GM19240 (cell line): ENCODE measurements at regions not wholly inside any gene's neighbourhood (a gene's known extent, or its start where the extent isn't known, plus 50 kb on each side); places are given as distances from the start of the nearest gene placed in this dataset.
"Not testable (repeated sequence)": the region's sequence is repeated elsewhere in the genome, so short reads cannot be mapped to it uniquely, and the experiment has no call there.

Experiments
- DNase-seq: peaks from one replicate; pipeline ENCODE4 v3.0.0; 2011; ENCODE audit warnings: low spot score; ENCODE audit not compliant: insufficient read length

DNA sequence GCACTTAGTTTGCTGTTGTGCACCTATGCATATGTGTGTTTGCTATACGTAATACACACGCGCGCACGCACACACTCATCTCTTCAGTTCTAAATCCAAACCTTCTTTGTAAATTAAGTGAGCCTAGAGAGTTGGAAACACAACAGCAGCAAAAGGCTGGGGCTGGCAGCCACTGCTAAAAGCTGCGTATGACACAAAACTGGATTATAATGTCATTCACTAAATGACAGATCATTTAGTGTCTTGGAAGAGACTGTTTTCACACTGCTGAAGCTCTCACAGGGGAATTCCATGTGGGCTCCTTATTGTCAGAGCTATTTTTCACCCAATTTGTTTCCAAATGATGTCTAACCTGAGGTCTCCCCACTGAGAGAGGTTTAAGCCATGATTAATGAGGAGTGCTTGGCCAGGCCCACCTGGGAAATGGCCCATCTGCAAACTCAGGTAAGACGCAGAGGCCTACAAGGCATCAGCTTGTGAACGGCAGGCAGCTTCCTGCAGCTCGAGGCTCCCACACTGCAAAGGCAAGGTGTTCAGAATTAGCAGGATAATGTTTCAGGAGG is 94.2 kb downstream of the OLIG3 start:
- no peak for DNase-seq

GRCh38 chr6:137395316-137395715 is 98.9 kb downstream of the OLIG3 start:
- no peak for DNase-seq

- no peak for DNase-seq
Measured at GRCh38 chr6:137391061-137391814, 103.0 kb downstream of the OLIG3 start.

GRCh38 chr6:137390334-137390733 is 103.9 kb downstream of the OLIG3 start:
- DNase-seq: no peak

GRCh38 chr6:137389150-137389704 is 105.0 kb downstream of the OLIG3 start:
- DNase-seq: no peak

DNA sequence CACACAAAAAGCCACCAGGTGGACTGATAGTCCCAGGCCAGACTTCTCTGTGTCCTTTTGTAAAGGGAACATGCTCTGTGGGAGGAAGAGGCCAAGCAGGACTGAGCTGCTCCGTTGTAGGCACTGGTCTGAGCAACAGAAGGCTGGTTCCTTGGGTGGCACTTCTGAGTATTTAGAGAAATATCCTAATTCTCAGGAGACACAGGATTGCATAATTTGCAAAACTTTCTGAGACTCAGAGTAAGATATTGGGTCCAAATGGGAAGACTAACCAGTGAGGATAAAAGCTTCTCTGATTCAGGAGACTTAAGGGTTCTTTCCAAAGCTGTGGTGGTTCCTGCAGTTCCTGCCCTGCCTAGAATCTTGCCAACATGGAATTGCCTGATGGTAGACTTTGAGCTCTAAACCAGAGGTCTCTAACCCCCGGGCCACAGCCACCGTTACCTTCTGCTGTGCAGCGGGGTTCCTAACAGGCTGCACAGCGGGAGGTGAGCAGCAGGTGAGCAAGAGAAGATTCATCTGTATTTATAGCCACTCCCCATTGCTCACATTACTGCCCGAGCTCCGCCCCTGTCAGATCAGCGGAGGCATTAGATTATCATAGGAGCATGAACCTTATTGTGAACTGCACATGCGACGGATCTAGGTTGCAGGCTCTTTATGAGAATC is 107.0 kb downstream of the OLIG3 start:
- no peak for DNase-seq

DNA sequence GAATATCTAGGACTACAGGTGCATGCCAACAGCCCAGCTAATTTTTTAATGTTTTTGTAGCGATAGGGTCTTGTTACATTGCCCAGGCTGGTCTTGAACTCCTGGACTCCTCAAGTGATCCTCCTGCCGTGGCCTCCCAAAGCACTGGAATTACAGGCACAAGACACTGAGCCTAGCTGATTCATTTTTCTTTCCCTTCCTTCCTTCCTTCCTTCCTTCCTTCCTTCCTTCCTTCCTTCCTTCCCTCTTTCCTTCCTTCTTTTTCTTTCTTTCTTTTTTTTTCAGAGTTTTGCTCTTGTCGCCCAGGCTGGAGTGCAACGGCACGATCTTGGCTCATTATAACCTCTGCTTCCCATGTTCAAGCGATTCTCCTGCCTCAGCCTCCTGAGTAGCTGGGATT is 110.9 kb downstream of the OLIG3 start:
- not testable (repeated sequence) for DNase-seq

DNA sequence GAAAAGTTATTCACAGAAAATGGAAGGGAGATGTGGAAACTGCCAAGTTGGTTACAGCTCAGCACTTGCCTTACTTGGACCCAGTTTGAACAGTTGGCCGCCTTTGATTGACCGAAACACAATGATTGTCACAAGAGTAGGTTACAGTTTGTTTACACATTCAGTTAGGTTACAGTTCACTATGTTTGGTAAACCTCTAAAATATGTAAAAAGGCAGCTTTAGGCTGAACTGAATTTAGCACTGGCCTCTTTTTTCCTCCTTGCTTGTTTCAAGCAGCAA is 116.2 kb downstream of the OLIG3 start:
- DNase-seq: no peak

GRCh38 chr6:137373296-137373695 is 120.9 kb downstream of the OLIG3 start:
- DNase-seq: no peak

DNA sequence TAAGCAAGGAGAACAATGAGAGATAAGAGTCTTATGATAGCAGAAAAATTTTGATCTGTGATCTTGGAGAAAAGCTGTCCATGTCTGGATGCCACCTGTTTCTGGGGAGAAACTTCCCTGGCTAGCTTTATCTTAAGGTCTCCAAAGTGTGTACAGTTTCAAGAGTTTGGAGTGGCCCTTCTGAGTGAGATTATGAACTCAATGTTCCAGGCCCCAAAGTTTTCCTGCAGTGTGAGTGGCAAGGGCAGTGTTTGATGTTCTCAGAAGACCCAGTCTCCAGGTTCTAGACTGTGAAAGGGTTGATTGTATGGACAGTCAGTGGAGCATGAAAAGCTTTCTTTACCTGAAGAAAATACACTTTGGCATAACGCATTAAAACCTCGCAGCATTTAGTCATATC is 121.7 kb downstream of the OLIG3 start:
- DNase-seq: no peak

DNA sequence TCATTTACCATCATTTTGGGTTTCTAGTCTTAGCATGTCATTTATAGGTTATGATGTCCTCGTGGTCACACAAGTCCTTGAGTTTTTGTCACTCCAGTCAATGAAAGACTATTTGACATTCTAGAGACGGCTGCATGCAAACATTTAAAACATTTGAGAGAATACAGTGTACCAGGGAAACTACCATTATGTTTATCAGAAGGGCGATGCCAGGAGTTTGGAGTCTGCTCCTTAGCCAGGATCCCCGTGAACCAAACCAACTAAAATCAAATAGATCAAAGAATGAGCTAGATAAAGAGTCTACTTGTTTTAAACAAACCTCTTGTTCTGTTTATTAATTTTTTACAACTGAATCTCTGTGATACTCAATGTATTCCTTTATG is 122.6 kb downstream of the OLIG3 start:
- DNase-seq: no peak

DNA sequence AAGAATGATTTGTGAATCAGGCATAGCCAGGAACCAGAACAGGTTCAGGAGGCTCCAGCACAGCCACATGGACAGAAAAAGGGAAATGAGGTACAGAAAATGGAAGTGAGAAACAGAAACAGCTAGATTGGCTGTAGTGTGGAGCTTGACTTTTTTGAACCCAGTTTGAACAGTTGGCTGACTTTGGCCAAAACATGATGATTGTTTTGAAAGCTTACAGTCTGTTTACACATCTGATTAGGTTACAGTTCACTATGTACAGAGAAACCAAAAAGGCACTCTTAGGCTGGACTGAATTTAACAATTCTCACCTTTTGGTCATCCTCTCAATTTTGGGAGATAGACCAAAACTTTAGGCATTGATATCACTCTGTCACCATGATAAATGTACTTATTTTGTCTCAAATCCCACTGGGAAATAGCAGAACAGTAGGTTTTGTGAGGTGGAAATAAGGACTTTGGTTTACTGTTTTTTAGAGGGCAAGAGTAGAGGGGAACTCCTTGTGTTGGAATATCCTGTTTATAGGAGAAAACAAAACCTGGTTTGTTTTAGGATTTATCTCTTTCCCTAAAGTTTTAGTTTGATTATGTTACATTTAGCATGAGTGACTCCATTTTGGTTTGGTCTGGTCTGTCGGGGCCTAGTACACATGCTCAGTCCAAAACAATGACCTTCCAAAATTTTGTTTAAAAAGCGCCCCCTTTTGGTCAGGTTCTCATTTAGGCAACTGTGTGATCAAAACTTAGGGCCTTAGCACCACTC is 123.1 kb downstream of the OLIG3 start:
- DNase-seq: no peak

DNA sequence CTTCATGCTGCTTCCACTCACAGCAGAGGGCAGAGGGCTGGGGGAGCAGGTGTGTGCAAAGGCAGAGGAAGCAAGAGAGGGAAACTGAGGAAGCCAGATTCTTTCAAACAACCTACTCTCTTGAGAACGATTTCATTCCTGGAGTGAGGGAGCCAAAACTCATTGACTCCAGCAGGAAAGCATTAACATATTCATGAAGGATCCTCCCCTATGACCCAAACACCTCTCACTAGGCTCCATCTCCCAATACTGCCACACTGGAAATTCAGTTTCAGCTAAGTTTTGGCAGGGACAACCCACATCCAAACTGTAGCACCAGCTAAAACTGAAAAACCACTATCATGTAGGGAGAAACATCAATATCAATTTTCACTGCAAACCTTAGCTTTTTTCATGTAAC is 125.1 kb downstream of the OLIG3 start:
- no peak for DNase-seq

- no peak for DNase-seq
Measured at GRCh38 chr6:137365707-137366437, 128.3 kb downstream of the OLIG3 start.

- DNase-seq: no peak
Measured at GRCh38 chr6:137363805-137364138, 130.4 kb downstream of the OLIG3 start.

DNA sequence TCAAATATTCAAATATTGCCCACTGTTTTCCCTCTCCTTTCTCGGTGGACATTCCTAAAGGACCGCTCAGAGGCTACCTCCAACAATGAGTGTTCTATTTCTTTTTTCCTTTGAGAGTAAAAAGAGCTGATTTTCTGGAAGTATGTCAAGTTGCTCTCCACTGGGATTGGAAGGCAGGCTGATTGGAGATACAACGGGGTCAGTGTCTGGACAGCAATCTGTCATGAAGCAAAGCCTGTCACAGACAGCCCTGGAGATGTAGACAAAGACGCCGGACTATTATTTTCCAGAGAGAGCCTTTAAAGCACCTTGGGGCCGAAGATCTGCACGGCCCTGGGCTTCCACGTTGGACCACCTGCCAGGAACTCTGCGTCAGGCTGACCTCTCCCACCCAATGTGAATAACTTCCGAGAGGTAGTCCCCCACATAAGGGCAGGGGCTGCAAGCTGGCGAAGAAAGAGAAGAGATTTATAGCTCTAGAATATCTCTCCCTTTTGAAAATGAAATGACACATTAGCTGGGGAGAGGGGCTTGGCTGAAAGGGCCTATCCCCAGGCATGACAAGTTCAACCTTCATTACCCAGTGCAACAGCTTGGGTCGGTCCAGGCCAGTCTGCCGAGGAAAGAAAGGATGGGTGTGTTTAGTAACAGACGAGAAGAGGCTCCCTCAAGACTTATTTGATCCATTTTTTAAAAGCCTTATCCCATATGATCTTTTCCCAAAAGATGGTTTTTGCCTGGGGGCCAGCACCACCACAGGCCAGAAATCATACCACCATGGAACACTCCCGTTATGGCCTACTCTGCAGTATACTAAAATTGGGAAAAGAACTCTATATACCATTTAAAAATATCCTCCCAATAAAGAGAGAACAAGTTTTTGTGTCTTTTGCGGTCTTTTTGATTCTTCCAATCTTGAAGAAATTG is 131.1 kb downstream of the OLIG3 start:
- DNase-seq: no peak

- no peak for DNase-seq
Measured at GRCh38 chr6:137361701-137362100, 132.5 kb downstream of the OLIG3 start.

- no peak for DNase-seq
Measured at GRCh38 chr6:137358273-137358672, 135.9 kb downstream of the OLIG3 start.

- DNase-seq: no peak
Measured at GRCh38 chr6:137357948-137358266, 136.3 kb downstream of the OLIG3 start.

GRCh38 chr6:137357263-137357947 is 136.8 kb downstream of the OLIG3 start:
- no peak for DNase-seq
